Breast epithelium (tissue), 4 donors: ENCODE measurements at regions not wholly inside any gene's neighbourhood (a gene's known extent, or its start where the extent isn't known, plus 50 kb on each side); places are given as distances from the start of the nearest gene placed in this dataset.

ENCODE experiments used
- DNase-seq, 2 donors: peaks; one replicate each; pipeline ENCODE4 v3.0.0-alpha.2; 2019; ENCODE audit warnings: low spot score in 2 of 2
- H3K27ac ChIP-seq, 2 donors: fragments of 200-600 bp; sonication (generic) in 1 of 2; one replicate each; pipeline ENCODE4 v1.5.1; 2016 to 2019; ENCODE audit warnings: mild to moderate bottlenecking in 1 of 2
- H3K27me3 ChIP-seq, 2 donors: fragments of 200-600 bp; sonication (generic) in 1 of 2; one replicate each; pipeline versions ENCODE4 v1.5.1 to v1.6.0; 2017 to 2019; ENCODE audit warnings: control low read depth in 1 of 2, mild to moderate bottlenecking in 1 of 2
- H3K36me3 ChIP-seq: fragments of 200-600 bp; one replicate; pipeline ENCODE4 v1.5.1; 2019
- H3K4me1 ChIP-seq, 2 donors: fragments of 200-600 bp; sonication (generic); one replicate each; pipeline ENCODE4 v1.5.1; 2016 to 2019; ENCODE audit warnings: control low read depth in 1 of 2
- H3K4me3 ChIP-seq, 3 donors: fragments of 200-600 bp; sonication (generic); 1 replicate in 2 of 3; 2 replicates in 1 of 3; pipeline ENCODE4 v1.5.1; 2016 to 2019; ENCODE audit warnings: mild to moderate bottlenecking in 3 of 3, moderate library complexity in 2 of 3
- H3K9me3 ChIP-seq, 2 donors: fragments of 200-600 bp; sonication (generic) in 1 of 2; one replicate each; pipeline ENCODE4 v1.5.1; 2016 to 2019; ENCODE audit warnings: control low read depth in 1 of 2
- CTCF ChIP-seq, 3 donors: fragments of 450-650 bp; IDR thresholded peaks; one replicate each; pipeline ENCODE4 v1.5.1; 2016 to 2017; ENCODE audit warnings: antibody characterized with exemption in 3 of 3, mild to moderate bottlenecking in 3 of 3, moderate library complexity in 3 of 3
- POLR2A ChIP-seq: fragments of 450-650 bp; IDR thresholded peaks from one replicate; pipeline ENCODE4 v1.6.1; 2016; ENCODE audit warnings: antibody characterized with exemption, mild to moderate bottlenecking, moderate library complexity
- POLR2AphosphoS5 ChIP-seq, 3 donors: sonication (generic); formaldehyde crosslinking; IDR thresholded peaks; one replicate each; pipeline ENCODE4 v1.6.1; 2017; ENCODE audit warnings: antibody characterized with exemption in 3 of 3
- intact Hi-C: fragments of 100-400 bp; cut with DNase I; formaldehyde crosslinking; loops from one replicate; pipeline ENCODE4 v1.15.1; 2023; ENCODE audit warnings: low total_unique reads

GRCh38 chr15:31526916-31527690 lies 200.5 kb downstream of the KLF13 start:
- H3K27ac ChIP-seq, result peak overlapping the region in 1 of 2 donors; percentile 12
- DNase-seq, result peak in 1 of 2 donors; percentile 3

GRCh38 chr15:31528846-31529245 lies 202.2 kb downstream of the KLF13 start:
- Histone ChIP-seq H3K4me3 (no peak overlapping the region), H3K27ac (no peak overlapping the region), H3K4me1 (no peaks in the 10 kb centered on the region), H3K9me3 (no peaks in the 10 kb centered on the region), H3K36me3 (no peaks in the 10 kb centered on the region), H3K27me3 (no peaks in the 10 kb centered on the region)
- DNase-seq, result no peak
- intact Hi-C loops, result no loop called here
- no peak for TF ChIP-seq POLR2AphosphoS5 (IDR thresholded peaks at IDR 0.05)
- no peak for TF ChIP-seq POLR2A
- no peak for TF ChIP-seq CTCF (IDR thresholded peaks at IDR 0.05)

More at GRCh38 chr15:31526916-31527690, 200.5 kb downstream of the KLF13 start:
- Histone ChIP-seq H3K9me3 (no peaks in the 10 kb centered on the region), H3K27me3 (no peaks in the 10 kb centered on the region), H3K36me3 (no peaks in the 10 kb centered on the region), H3K4me3 (peak overlapping the region in 1 of 3 donors; percentile 1), H3K4me1 (no peaks in the 10 kb centered on the region)
- intact Hi-C loops, result no loop called here
- no peak for TF ChIP-seq CTCF (IDR thresholded peaks at IDR 0.05)
- no peak for TF ChIP-seq POLR2A
- TF ChIP-seq POLR2AphosphoS5 (IDR thresholded peaks at IDR 0.05), result no peak

- H3K27me3 ChIP-seq, result no peaks in the 10 kb centered on the region
These were observed 211.3 kb downstream of the KLF13 start for GRCh38 chr15:31537770-31538592.

GRCh38 chr15:31540633-31541032 lies 214.0 kb downstream of the KLF13 start:
- H3K4me1 ChIP-seq, result no peaks in the 10 kb centered on the region
- TF ChIP-seq CTCF (IDR thresholded peaks at IDR 0.05) (no peak), POLR2A (no peak), POLR2AphosphoS5 (IDR thresholded peaks at IDR 0.05) (no peak)
- no peaks in the 10 kb centered on the region for H3K9me3 ChIP-seq
- H3K4me3 ChIP-seq, result no peak overlapping the region
- H3K36me3 ChIP-seq, result no peaks in the 10 kb centered on the region
- H3K27ac ChIP-seq, result no peak overlapping the region
- no peaks in the 10 kb centered on the region for H3K27me3 ChIP-seq
- no peak for DNase-seq
- intact Hi-C loops, result no loop called here

More at GRCh38 chr15:31537770-31538592, 211.3 kb downstream of the KLF13 start:
- intact Hi-C loops, result no loop called here
- Histone ChIP-seq H3K27ac (no peak overlapping the region), H3K4me1 (no peaks in the 10 kb centered on the region), H3K36me3 (no peaks in the 10 kb centered on the region), H3K9me3 (no peaks in the 10 kb centered on the region), H3K4me3 (no peak overlapping the region)
- TF ChIP-seq POLR2A (no peak), POLR2AphosphoS5 (IDR thresholded peaks at IDR 0.05) (no peak), CTCF (IDR thresholded peaks at IDR 0.05) (no peak)
- DNase-seq, result peak in 1 of 2 donors; percentile 5

GRCh38 chr15:31544361-31544760 lies 217.7 kb downstream of the KLF13 start:
- Histone ChIP-seq H3K4me3 (no peak overlapping the region), H3K9me3 (no peaks in the 10 kb centered on the region), H3K27ac (no peak overlapping the region), H3K27me3 (no peaks in the 10 kb centered on the region), H3K36me3 (no peaks in the 10 kb centered on the region), H3K4me1 (no peaks in the 10 kb centered on the region)
- TF ChIP-seq POLR2AphosphoS5 (IDR thresholded peaks at IDR 0.05) (no peak), POLR2A (no peak), CTCF (IDR thresholded peaks at IDR 0.05) (no peak)
- intact Hi-C loops, result no loop called here
- no peak for DNase-seq
